GM18508 (cell line): ENCODE measurements at regions not wholly inside any gene's neighbourhood (a gene's known extent, or its start where the extent isn't known, plus 50 kb on each side); places are given as distances from the start of the nearest gene placed in this dataset.

ENCODE experiments used
- ATAC-seq: cut with Tn5 transposase; IDR thresholded peaks from one replicate; pipeline ENCODE4 v1.9.1; 2021; ENCODE audit warnings: moderate number of reproducible peaks; ENCODE audit not compliant: insufficient read depth, unreplicated experiment

GRCh38 chr14:71668186-71668912, 263.9 kb upstream of the RGS6 start:
- ATAC-seq: no peak

- no peak for ATAC-seq
Observed at GRCh38 chr14:71672596-71672995, 259.6 kb upstream of the RGS6 start.

- no peak for ATAC-seq
Observed at GRCh38 chr14:71675126-71675899, 256.9 kb upstream of the RGS6 start.

- no peak for ATAC-seq
Observed at GRCh38 chr14:71675900-71676287, 256.3 kb upstream of the RGS6 start.

- no peak for ATAC-seq
Observed at GRCh38 chr14:71680736-71681387, 251.4 kb upstream of the RGS6 start.

- no peak for ATAC-seq
Observed at GRCh38 chr14:71682337-71682736, 249.9 kb upstream of the RGS6 start.

GRCh38 chr14:71684323-71684722, 247.9 kb upstream of the RGS6 start:
- ATAC-seq: no peak

- ATAC-seq: no peak
Observed at GRCh38 chr14:71686677-71687076, 245.6 kb upstream of the RGS6 start.

GRCh38 chr14:71687166-71687831, 244.9 kb upstream of the RGS6 start:
- no peak for ATAC-seq

GRCh38 chr14:71688576-71688975, 243.7 kb upstream of the RGS6 start:
- ATAC-seq: no peak

GRCh38 chr14:71690478-71690877, 241.8 kb upstream of the RGS6 start:
- no peak for ATAC-seq

GRCh38 chr14:71692496-71692895, 239.7 kb upstream of the RGS6 start:
- no peak for ATAC-seq

GRCh38 chr14:71693381-71693780, 238.8 kb upstream of the RGS6 start:
- ATAC-seq: no peak

- no peak for ATAC-seq
Observed at GRCh38 chr14:71694591-71695530, 237.4 kb upstream of the RGS6 start.

GRCh38 chr14:71695611-71696350, 236.4 kb upstream of the RGS6 start:
- ATAC-seq: no peak

- ATAC-seq: no peak
Observed at GRCh38 chr14:71698027-71698426, 234.2 kb upstream of the RGS6 start.

- ATAC-seq: no peak
Observed at GRCh38 chr14:71698673-71699072, 233.6 kb upstream of the RGS6 start.

- no peak for ATAC-seq
Observed at GRCh38 chr14:71701990-71702389, 230.2 kb upstream of the RGS6 start.

GRCh38 chr14:71702786-71703185, 229.4 kb upstream of the RGS6 start:
- no peak for ATAC-seq
